HG02588 (cell line): ENCODE measurements at regions not wholly inside any gene's neighbourhood (a gene's known extent, or its start where the extent isn't known, plus 50 kb on each side); places are given as distances from the start of the nearest gene placed in this dataset.

ENCODE experiments used
- ATAC-seq: cut with Tn5 transposase; IDR thresholded peaks from one replicate; pipeline ENCODE4 v1.9.1; 2021; ENCODE audit warnings: mild to moderate bottlenecking, moderate library complexity; ENCODE audit not compliant: unreplicated experiment

DNA sequence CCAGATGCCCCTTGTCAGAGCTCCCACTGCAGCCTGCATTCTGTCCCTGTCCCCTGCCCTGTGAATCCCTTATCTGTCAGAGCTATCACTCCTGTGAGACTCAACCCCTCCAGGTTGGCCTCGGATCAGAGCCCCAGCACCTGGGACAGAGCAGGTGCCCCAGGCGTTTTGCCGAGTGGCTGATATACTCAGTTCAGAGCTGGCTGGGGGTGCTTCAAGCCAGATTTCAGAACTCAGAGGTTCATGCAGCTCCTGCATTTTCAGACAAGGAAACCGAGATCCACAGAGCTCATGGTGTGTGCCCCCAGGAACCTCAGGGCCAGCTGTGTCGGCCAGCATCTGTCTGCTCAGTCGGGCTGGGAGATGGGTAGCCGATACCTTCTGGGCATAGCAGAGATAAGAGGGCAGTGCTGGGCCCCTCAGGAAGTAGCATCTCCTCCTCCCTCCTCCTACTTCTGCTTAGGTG lies 228.0 kb upstream of the RTL1 start:
- ATAC-seq, result no peak

DNA sequence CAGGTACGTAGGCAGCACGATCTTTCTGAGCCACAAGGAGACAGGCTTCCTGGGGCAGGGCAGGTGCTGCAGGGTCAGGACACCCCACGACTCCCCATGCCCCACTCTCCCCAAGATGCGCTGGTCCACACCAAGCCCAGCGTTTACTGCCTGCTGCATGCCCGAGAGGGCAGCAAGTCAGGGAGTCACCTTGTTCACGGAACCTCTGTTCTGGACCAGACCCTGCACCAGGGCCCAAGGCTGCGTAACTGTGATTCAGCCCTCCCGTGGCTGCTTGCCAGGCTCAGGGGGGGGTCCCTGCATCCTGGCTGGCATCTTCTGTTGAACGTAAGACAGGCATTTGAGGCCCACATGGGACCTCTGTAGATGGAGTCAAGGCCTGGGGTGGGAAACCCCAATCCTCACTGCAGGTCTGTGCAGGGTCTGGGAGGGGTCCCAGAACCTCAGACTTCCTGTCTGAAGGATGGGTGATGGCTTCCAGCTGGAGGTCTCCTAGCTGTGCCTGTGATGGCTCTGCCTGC lies 228.6 kb upstream of the RTL1 start:
- ATAC-seq, result no peak

DNA sequence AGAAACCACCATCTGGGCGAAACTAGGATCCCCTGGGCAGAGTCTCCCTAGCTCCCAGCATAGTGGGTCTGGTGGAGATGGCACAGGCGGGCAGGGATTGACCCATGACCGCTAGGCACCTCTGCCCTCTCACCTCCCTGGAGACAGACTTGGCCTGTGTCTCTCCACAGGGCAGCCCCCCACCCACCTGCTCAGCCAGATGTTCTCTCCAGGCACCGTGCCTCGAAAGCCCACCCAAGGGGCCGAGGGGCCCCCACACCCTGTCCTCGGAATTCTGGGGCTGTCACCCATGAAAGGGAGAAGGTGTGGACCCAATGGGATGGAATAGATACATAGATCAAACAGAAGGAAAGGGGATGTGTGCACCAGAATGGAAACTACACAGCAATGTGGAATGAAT lies 229.1 kb upstream of the RTL1 start:
- ATAC-seq, result no peak

DNA sequence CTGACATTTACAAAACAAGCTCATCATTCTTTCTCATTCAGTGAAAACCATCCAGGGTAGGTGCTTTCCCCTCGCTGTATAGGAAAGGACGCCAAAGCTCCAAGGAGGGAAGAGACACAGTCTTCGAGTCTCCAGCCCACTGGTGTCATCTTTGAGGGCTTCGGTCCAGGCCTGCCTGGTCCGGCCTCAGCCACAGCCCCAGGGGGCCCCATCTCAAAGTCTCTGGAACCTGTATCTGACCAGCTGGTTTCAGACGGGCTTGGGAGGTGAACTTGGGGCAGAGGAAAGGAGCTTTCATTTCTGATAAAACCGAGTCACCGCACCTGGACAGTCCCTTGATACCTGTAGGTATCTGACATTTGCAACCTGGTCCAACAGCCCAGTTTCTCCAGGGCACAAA lies 229.5 kb upstream of the RTL1 start:
- ATAC-seq, result no peak

DNA sequence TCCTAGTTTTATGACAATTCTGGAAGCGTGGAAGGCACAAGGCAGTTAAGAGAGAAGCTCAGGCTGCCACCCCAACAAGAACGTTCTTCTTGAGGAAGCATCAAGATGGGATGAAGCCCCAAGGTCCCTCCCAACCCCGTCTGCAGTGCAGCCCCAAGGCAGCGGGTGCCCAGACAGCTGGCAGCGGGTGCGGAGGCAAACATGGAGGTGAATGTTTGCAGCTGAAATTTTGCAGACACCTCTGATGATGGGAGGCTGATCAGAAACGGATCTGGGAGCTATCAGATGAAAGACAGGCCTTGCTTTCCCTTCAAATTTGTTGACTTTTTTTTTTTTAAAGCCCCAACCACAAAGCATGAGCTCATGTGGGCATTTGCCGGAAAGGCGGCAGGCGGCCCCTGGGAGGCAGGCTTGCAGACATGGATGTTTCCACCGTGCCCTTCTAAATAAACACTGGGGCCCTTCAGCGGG lies 230.7 kb upstream of the RTL1 start:
- no peak for ATAC-seq

DNA sequence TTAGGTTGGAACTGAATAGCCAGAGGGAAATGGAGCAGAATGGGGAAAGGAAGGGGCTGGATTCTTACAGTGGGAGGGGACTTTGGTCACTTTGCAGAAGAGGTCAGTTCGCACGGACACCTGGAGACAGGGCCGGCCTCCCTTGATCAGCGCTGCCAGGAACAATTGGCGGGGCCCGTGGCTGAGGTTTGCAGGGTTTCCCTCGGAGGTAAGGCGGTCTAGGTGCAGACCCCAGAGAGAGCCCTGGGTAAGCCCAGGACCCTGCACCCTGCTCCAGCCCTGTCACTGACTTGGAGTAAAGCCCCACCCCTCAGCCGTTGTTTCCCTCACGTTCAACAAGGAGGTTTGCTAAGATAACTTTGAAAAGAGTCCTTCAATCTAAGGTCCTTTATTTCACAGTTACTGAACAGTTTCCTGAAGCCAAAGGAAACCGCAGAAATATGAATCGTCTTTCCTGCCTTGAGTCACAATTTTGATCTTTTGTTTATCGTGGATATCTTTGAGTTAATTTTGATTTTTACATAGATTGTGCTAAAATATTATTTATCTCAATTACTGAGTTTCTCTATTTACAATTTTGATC lies 231.4 kb upstream of the RTL1 start:
- ATAC-seq, result no peak

DNA sequence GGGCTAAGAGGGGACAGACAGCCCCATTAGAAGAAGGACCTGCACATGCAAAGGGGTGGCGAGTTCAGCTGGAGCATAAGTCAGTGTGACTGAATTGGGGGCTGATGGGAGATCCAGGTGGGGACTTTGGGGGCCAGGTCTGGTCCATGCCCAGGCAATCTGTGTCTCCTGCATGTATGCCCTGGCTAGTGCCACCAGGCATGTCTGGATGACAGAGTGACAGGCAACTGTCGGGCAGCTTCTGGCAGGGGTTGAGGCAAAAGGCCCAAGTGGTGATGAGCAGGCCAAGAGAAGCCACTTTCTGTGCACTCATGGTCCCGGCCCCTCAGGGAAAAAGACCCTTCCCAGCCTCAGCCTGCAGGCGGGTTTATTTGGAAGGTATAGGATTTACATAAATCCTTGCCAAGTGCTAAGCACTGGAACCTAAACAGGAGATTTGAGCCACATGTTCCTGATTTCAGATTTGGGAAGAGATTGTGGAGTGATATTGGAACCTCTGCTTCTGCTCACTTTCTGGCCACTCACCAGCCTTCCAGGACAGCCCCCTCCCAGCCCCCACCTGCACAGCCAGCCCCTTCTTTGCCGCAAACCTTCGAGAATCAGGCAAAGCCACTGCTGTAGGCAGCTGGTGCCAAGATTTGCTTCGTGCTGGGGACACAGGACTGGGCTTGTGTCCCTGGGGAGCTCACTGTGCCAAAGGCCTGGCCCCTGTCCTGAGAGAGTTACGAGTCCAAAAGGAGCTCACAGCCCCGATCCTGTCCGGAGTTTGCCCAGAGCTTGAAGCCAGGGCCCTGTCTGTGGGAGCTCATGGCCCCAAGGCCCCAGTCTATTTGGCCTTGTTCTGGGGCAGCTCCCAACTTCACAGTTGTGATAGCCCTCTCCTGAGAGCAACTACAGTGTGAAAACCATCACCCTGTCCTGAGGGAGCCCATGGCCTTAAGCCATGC lies 232.5 kb upstream of the RTL1 start:
- ATAC-seq, result no peak

DNA sequence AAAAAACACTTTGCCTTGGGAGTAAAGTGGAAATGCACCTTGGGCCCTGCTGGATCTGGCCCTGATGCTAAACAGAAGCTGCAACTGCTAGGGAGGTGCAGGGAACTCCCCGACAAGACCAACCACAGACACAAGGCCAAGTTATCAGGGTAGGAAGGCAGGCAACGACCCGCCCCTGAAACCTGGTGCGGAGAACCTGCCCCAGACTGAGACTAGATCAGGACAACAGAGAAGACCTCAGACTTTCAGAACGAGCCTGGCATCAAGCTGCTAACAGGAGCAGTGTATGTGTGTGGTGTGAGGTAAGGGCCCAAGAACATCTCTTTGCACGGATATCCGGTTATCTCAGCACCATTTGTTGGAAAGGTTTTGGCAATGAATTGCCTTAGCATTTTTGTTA lies 233.7 kb upstream of the RTL1 start:
- ATAC-seq, result no peak

DNA sequence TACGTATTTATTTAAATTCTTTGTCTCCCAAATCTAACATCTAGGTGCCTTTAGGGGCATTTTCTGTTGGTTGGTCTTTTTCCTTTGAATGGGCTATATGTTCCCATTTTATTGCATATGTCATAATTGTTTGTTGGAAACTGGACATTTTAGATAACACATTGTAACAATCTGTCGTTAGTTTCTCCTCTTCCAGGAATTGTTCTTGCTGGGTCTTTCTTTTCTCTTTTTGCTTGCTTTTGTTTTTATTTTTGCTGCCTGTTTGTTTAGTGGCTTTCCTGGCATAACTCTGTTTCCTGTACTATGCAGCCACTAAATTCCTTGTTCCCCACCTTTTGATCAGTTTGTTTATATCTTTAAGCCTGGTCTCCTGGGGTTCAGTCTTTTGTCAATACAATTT lies 244.3 kb upstream of the RTL1 start:
- ATAC-seq, result no peak

DNA sequence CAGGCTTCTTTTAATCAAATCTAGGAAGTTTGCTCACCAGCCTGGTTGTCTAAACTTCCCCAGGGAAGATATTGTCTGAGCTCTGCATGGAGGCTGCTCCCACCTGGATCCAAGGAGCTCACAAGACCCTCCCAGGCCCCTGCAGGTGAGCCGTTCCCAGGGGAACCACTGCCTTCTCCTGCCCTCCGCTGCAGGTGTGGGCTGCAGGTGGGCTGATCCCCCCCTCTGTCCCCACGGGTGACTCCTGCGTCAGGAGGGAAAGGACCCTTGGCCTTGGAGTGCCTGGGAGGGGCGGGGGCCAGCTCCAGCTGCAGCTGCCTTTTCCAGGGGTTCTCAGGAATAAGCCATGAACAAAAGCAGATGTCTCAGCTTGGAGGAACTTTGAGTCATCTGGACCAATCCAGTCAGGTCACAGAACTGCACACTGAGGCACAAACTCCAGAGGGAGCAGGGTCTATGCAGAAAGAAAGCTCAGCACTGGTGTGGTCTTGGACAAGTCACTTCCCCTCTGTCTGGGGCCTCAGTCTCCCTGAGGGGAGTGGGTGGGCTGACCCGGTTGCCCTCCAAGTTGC lies 246.6 kb upstream of the RTL1 start:
- no peak for ATAC-seq

DNA sequence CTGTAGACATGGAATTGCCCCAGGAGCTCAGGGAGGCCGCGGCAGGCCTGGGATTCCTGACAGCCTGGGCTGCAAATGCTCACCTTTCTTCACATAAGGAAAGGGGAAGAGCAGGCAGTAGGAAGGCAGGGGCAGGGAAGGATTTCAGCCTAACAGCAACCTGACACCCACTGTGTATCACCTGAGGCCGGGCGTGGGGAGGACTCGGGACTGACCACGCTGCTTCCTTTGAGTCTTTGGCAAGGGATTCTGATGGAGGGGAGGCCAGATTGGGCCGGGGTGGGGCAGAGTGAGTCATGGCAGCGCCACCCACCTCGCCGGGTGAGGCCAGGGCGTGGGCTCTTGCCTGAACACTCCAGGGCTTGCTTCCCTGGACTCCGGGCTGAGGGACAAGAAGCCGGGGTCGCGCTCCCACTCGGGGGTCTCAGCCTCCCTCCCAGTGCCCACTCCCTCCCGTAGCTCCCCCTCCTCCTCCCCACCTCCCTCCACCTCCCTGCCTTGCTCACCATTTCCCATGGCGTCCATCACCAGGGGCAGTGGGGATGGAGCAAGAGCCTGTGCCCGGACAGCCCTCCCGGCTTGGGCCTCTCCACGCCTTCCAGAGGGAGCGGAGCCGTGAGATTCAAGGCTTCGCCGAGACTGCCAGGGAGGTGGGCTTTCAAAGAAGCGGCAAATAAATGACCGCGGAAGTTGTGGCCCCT lies 247.9 kb upstream of the RTL1 start:
- no peak for ATAC-seq

DNA sequence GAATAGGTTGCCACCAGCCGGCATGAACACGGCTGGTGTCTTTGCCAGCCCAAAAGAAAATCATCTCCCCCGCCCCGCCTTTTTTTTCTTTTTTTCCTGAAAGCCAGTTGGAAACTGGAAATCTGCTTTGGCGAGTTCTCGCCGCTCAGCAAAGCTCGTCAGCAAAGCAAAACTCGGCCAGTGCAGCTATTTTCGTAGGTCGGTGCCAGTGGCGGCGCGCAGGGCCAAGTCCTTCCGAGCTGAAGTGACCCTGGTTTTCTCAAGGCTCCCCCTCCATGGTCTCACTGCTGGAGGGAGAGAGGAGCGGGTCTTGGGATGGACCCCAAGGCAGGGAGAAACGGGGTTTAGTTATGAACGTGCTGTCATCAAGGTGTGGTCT lies 248.4 kb upstream of the RTL1 start:
- no peak for ATAC-seq

DNA sequence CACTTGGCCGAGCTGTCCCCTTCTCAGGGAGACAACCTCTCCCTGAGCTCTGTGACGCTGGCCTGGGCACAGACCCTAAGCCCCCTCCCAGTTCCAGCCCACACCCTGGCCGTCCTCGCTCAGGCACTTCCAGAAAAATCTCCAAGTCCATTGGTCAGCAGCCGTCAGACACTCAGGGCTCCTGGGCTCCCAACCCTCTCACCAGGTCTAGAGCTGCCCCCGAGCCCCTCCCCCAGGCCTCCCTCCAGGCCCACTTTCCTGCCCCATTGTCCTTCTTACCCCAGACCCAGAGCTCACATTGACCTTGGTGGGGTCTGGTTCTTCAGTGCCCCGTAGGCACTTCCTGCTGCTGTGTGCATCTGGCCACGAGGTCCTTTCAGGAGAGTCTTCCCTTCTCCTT lies 249.3 kb upstream of the RTL1 start:
- no peak for ATAC-seq

DNA sequence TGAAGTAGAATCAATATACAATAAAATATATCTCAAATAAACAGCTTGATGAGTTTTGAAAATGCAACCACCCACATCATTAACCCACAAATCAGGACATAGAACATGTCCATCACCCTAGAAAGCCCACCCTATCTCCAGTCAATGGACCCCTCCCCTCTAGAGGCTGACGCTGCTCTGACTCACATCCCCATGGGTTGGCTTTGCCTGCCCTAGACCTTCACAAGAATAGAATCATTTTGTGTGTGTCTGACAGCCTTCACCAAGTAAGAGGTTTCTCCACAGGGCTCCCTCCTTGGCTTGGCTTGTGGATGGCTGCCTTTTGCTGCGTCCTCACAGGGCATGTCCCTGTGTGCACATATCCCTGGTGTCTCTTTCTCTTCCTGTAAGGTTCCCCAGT lies 250.2 kb upstream of the RTL1 start:
- no peak for ATAC-seq

DNA sequence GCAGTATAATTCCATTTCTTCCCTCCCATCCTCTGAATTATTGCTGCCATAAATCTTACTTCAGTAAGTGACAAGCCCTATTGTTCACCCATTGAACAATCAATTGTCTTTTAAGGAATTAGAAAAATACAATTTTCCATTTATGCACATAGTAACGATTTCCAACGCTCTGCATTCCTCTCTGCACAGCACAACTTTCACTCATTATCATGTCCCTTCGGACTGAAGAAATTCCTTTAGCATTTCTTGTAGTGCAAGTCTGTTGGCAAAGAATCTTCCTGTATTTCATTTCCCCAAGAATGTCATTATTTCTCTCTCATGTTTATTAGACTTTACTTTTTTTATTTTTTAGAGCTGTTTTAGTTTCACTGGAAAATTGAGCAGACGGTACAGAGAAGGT lies 252.1 kb upstream of the RTL1 start:
- no peak for ATAC-seq

DNA sequence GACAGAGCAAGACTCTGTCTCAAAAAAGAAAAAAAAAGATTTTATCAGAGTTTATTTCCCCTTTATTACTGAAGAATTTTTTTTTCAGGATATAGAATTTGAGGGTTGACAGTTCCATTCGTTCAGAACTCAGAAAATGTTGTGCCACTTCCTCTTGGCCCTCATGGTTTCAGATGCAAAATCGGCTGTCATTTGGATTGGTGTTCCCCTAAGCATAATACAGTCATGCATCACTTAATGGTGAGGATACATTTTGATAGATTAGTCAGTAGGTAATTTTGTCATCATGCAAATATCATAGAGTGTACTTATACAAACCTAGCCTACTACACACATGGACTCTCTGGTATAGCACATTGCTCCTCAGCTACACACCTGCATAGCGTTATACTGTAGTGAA lies 263.9 kb upstream of the RTL1 start:
- ATAC-seq, result no peak

DNA sequence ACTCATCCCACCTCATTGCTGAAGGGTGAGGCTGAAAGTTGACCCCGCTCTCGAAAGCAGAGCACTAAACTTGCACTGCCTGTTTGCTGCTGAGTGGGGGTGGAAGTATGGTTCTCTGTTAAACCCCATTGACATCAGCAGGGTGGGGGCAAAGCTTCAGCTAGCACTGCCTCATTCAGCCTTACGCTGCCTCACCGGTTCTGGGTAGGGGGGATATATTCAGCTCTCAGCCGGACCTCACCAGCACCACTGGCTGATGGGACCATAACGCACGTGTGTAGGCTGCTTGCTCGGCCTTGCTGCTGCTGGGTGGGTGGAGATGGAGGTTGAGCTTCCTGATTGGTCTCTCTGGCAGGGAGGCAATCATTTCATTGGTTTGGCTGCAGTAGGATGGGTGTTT lies 265.7 kb upstream of the RTL1 start:
- ATAC-seq, result no peak

DNA sequence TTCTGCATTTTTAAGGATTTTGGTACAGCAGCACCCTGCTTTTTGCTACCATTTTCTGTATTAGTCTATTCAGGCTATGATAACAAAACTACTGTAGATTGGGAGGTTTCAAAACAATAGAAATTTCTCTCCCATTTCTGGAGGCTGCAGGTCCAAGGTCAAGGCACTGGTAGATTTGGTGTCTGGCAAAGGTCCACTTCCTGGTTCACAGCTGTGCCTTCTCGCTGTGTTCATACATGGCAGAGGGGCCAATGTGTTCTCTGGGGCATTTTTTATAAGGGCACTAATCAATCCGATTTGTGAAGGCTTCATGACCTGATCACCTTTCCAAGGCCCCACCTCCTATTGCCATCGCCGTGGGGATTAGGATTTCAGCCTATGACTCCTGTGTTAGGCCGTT lies 268.1 kb upstream of the RTL1 start:
- no peak for ATAC-seq

DNA sequence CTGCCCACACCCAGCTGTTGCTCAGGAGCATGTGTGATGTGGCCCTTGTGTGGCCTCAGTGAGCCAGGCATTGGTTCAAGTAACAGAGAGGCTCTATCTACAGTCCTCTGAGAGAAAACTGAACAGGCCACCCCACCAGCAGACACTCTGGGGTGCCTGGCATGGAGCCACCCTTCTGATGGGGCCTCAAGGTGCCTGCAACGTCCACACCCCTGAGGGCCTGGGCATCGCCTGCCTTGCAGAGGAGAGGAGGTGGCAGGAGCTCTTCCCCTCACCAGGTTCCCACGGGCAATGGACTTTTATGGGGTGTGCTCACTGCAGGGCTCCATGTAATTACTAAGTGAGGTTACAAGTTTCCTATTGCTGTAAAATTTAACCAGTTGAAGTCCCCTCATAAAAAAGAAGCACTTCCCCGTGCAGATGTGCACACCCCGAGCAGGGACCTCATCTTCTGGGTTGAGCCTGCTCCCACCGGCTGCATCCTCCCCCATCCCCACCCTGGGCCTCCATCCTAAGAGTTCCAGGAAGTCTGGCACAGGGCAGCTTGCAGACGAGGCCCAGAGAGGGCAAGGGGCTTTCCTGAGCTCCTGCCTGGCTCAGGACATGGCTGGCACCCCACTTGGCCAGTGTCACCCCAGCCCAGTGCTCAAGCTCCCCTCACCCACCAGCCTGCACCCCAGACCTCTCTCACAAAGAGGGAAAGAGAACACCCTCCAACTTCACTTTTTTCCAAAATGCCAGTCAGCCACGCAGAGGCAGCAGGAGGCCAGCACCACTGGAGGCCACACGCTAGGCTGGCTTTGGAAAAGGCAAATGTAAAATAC lies 270.4 kb upstream of the RTL1 start:
- ATAC-seq, result no peak

DNA sequence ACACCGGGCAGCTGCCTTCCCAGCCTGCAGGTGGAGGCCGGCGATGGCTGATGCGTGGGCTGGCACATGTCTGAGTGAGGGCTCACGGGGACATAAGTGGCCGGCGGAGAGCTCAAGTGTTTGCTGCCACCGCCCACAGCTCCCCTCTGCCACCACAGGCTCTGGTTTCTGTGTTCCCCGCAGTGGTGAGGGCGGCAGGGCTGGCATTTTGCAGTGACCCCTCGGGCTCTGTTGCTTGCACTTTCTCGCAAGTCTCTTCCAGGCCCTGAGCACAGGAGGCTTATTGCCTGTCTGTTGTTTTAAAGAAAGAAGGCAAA lies 271.0 kb upstream of the RTL1 start:
- no peak for ATAC-seq
